ENCODE measurements at regions not wholly inside any gene's neighbourhood (a gene's known extent, or its start where the extent isn't known, plus 50 kb on each side); places are given as distances from the start of the nearest gene placed in this dataset.

- H3K4me3 ChIP-seq (ENCODE audit: low read depth, low read length) = no peak overlapping the region
- CTCF ChIA-PET = no interaction called here
- no peak for DNase-seq (ENCODE audit: low read depth, low spot score)
- POLR2A ChIA-PET = no interaction called here
- no peak for TF ChIP-seq CTCF (IDR thresholded peaks at IDR 0.05; ENCODE audit: insufficient read depth, low read length, missing control alignments)
These were observed 127.9 kb downstream of the PXDC1 start for GRCh38 chr6:3623451-3624249.

- ChIA-PET CTCF (no interaction called here), POLR2A (no interaction called here)
- no peak for TF ChIP-seq CTCF (IDR thresholded peaks at IDR 0.05; ENCODE audit: insufficient read depth, low read length, missing control alignments)
These were observed 130.1 kb downstream of the PXDC1 start for GRCh38 chr6:3621411-3621810.

GRCh38 chr6:3620937-3621336 lies 130.6 kb downstream of the PXDC1 start:
- no peak for DNase-seq (ENCODE audit: low read depth, low spot score)
- TF ChIP-seq CTCF (IDR thresholded peaks at IDR 0.05; ENCODE audit: insufficient read depth, low read length, missing control alignments) = no peak
- ChIA-PET POLR2A (no interaction called here), CTCF (no interaction called here)
- no peak overlapping the region for H3K4me3 ChIP-seq (ENCODE audit: low read depth, low read length)

More at GRCh38 chr6:3621411-3621810, 130.1 kb downstream of the PXDC1 start:
- H3K4me3 ChIP-seq (ENCODE audit: low read depth, low read length) = no peak overlapping the region
- no peak for DNase-seq (ENCODE audit: low read depth, low spot score)

GRCh38 chr6:3620389-3620788 lies 131.1 kb downstream of the PXDC1 start:
- ChIA-PET CTCF (no interaction called here), POLR2A (no interaction called here)
- TF ChIP-seq CTCF (IDR thresholded peaks at IDR 0.05; ENCODE audit: insufficient read depth, low read length, missing control alignments) = no peak
- no peak overlapping the region for H3K4me3 ChIP-seq (ENCODE audit: low read depth, low read length)
- no peak for DNase-seq (ENCODE audit: low read depth, low spot score)

GRCh38 chr6:3619800-3620199 lies 131.7 kb downstream of the PXDC1 start:
- no peak for DNase-seq (ENCODE audit: low read depth, low spot score)
- no peak overlapping the region for H3K4me3 ChIP-seq (ENCODE audit: low read depth, low read length)
- CTCF ChIA-PET = no interaction called here
- no peak for TF ChIP-seq CTCF (IDR thresholded peaks at IDR 0.05; ENCODE audit: insufficient read depth, low read length, missing control alignments)
- POLR2A ChIA-PET = no interaction called here

GRCh38 chr6:3619201-3619600 lies 132.3 kb downstream of the PXDC1 start:
- POLR2A ChIA-PET = no interaction called here
- DNase-seq (ENCODE audit: low read depth, low spot score) = no peak
- H3K4me3 ChIP-seq (ENCODE audit: low read depth, low read length) = no peak overlapping the region
- no peak for TF ChIP-seq CTCF (IDR thresholded peaks at IDR 0.05; ENCODE audit: insufficient read depth, low read length, missing control alignments)
- CTCF ChIA-PET = no interaction called here
